ENCODE measurements at regions not wholly inside any gene's neighbourhood (a gene's known extent, or its start where the extent isn't known, plus 50 kb on each side); places are given as distances from the start of the nearest gene placed in this dataset.

GRCh38 chr6:134866563-134866962 lies 83.3 kb downstream of the ALDH8A1 start:
- no peak for DNase-seq

GRCh38 chr6:134864558-134864957 lies 85.3 kb downstream of the ALDH8A1 start:
- no peak for DNase-seq

GRCh38 chr6:134863763-134864510 lies 86.0 kb downstream of the ALDH8A1 start:
- DNase-seq, result no peak

GRCh38 chr6:134854366-134854765 lies 95.5 kb downstream of the ALDH8A1 start:
- DNase-seq, result no peak

DNA sequence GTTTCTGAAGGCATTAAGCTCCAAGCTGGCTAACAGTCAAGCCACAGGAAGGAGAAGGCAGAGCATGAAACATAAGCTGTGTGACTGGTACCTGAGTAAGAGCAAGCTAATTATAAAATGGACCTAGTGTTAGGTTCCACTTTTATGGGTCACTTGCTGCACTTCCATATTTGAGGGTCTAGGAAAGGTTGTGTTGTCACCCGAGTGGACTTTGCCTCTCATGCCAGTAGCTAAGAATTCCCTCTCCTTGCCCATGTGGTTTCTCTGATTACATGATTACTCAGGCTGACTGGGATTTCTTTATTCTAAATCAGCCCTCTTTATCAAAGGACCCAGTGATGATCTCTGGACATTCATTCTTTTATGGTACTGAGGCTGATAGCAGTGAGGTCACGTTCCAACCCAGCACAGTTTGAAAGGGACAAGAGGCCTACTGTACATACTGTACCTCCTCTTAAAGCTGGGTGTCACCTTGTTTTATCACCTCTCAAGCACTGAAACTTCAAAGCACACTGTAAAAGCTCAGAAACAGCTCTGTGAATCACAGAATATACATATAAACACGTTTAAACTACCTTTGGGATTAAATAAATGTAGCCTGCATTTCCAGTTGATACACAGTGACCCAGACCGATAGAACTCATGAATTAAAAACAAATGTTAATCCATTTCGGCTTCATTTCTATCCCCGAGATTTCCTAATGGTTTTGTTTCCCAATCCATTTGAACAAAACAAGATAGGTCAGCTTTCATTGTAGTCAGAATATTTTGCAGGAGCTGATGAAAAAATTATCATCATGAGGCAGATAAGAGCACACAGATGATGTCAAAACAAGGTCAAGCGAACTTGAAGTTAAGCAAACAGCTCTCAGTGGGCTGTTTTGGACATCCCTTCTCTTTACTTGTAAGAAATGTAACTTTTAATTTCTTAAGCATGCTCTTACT lies 96.5 kb downstream of the ALDH8A1 start:
- DNase-seq, result no peak

DNA sequence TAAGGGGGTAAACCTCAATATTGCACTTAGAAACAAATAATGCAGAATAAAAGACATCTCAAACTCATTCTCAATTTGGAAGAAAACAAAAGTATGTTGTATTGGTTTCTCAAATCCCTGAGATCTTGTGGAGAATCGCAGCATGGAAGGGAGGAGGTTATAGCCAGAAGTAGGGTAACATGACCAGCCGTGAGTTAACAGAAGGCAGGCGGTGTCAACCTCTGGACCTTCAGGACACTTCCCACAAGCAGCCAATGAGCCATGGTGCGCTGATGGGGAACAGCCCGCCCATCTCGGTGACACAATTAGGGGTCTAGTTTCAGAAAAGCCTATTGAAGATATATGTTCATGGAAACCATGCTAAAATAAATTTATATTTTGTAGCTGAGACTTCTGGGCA lies 98.4 kb downstream of the ALDH8A1 start:
- DNase-seq, result no peak

DNA sequence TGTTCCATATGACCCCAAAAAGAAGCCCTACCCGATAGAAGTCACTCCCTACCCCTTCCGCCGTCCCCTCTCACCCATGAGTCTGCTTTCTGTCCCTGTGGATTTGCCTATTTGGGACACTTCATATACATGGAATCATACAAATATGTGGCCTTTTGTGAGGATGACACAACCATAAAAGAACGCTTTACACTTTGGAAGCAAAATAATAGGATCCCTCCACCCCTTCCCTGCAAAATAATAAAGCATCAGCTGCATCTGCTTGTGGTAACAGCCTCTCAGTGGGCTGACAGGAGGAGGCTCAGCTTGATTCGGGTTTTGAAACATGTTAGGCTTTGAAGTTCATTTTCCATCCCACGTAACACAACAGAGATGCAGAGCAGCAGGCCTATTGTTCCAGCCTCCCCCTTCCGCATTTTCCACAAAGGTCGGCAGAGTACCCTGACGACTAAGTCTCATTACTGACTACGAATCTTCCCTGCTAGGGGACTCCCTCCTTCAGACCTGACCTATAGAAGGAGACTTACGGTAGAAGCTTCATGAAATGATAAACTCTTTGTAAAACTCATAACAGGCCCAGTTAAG lies 99.1 kb downstream of the ALDH8A1 start:
- DNase-seq, result no peak

DNA sequence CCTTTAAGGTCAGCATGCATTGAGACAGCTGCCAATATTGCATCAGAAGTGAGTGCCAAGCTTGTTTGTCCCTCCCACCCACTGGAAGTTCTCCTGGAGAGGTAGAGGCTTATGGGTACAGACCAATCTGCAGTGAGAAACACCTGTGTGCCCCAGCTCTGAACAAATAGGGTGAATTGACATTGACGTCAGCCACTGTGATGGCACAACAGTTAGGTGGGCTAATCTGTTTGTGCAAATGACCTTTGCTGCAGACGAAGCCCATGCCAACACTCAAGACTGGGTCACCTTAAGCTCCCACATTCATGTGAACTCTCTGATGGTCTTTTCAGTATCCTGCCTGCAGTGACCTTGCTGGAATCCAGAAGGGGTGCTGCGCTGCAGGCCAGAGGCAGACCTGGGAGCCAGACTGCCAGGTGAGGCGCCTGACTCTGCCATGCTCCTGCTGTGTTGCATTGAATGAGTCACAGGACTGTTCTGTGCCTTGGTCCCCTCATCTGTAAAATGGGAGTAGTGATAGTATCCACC lies 99.9 kb downstream of the ALDH8A1 start:
- no peak for DNase-seq

GRCh38 chr6:134848076-134848475 lies 101.8 kb downstream of the ALDH8A1 start:
- no peak for DNase-seq

DNA sequence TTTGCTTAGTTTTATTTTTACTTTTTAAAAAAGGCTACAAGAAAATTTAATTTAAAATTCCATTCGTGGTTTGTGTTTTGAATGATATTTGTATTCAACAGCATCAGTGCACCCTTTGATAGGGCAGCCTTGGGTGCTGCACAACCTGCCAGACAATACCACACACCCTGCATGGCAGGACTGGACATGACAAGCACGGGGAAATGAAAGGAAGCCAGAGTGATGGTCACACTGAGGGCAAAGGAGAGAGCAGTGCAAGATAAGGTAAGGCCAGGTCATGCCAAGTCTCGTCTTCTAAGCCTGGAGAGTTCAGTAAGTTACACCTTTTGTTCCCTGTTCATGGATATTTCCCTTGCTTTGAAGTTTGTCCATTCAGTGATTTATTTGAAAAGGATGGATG lies 103.0 kb downstream of the ALDH8A1 start:
- DNase-seq, result no peak

GRCh38 chr6:134846031-134846430 lies 103.9 kb downstream of the ALDH8A1 start:
- no peak for DNase-seq

DNA sequence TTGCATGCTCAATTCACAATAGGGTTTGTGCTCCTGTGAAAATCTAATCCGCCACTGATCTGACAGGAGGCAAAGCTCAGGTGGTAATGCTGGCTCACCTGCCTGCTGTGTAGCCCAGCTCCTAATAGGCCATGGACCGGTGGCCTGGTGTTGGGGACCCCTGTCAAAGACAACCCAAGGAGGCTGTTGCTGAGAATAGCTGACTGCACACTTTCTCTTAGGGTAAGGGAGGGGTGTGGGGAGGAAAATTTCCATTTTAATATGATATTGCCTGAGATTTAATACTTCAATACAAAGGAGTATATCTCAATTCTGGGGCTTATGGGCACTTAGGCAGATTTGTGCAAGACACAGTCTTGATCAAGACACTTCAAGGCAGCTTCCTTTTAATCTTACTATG lies 105.8 kb downstream of the ALDH8A1 start:
- no peak for DNase-seq

DNA sequence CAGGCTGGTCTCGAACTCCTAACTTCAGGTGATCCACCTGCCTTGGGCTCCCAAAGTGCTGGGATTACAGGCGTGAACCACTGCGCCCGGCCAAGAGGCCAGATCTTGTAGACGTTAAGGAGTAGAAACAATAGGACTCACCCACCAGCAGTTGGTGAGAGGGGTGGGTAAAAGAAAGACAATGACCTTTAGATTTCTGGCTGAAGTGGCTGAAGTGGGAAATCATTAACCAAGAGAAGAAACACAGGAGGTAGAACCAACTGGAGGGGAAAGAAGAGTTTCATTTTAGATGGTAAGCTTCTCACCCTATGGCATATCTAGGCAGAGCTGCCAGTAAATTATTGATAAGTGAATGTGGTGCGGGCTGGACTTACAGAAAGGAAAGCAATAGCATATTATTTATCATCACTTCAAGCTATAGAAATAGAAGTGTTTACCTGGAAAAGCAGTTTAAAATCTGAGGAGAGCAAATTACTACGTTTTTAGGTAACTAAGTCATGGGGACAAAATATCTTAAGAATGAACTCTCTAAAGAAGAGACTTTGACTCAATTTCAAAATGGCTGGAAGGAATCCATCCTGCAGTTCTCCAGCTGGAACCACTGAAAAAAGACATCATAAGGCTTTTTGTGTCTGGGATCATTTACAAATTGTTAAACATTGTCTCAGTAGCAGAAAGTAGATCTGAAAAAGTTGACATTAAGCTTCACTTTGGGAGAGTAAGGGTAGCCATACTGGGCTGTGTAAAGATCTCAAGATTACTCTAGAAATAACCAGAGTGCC lies 109.6 kb downstream of the ALDH8A1 start:
- no peak for DNase-seq

- DNase-seq, result no peak
Measured at GRCh38 chr6:134835993-134836392, 113.9 kb downstream of the ALDH8A1 start.

DNA sequence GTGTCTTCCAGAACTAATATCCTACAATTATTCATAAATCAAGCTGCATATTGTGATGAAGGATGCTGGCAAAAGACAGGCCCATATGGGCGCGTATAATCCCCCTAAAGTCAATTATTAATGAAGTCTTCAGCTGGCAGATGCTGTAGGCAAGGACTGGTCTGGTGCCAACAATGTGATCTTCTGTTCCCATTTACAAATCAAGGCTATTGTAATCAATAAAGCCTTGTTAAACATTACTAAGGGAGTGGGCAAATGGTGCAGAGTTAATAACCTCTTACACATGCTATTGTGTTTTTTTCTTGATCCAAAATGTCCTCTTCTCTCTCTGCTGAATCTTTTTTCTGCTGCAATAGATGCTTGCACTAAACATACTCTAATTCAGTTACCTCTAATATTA lies 119.0 kb downstream of the ALDH8A1 start:
- no peak for DNase-seq

GRCh38 chr6:134830194-134830593 lies 119.7 kb downstream of the ALDH8A1 start:
- no peak for DNase-seq

DNA sequence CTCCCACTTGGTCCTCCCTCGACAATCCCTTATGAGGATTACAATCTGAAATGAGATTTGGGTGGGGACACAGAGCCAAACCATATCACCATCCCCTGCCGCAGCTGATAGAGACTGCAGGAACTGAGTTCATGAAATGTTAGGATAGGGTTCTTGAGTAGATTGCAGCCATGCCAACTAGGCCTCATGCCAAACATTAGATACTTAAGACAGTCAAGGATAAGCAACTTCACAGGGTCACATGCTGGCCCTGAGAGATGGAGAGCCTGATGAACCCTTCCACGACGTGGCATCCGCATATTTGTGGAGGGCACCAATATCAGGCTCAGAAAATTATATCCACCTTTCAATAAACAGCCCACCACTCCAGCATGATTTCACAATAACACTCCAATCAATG lies 121.3 kb downstream of the ALDH8A1 start:
- DNase-seq, result no peak

GRCh38 chr6:134826889-134827737 lies 122.8 kb downstream of the ALDH8A1 start:
- no peak for DNase-seq

GRCh38 chr6:134823710-134824034 lies 126.2 kb downstream of the ALDH8A1 start:
- DNase-seq, result no peak

- no peak for DNase-seq
Measured at GRCh38 chr6:134822920-134823709, 126.8 kb downstream of the ALDH8A1 start.

All from activated CD8-positive, alpha-beta memory T cell treated with anti-CD3 and anti-CD28 coated beads, Interleukin-2, amount 50 U/mL, for 4 hours (primary cell).